Glutamatergic neuron (in vitro differentiated cells): ENCODE measurements at regions not wholly inside any gene's neighbourhood (a gene's known extent, or its start where the extent isn't known, plus 50 kb on each side); places are given as distances from the start of the nearest gene placed in this dataset.

ENCODE experiments used
- DNase-seq: peaks from one replicate; pipeline ENCODE4 v3.0.0; 2022
- H3K27ac Mint-ChIP-seq: one replicate; pipeline ENCODE4 v1.8.0; 2020; ENCODE audit warnings: mild to moderate bottlenecking, mixed read lengths, inconsistent platforms; ENCODE audit not compliant: unreplicated experiment
- H3K27me3 Mint-ChIP-seq: one replicate; pipeline ENCODE4 v1.8.0; 2020; ENCODE audit warnings: mild to moderate bottlenecking, moderate library complexity, mixed read lengths, inconsistent platforms; ENCODE audit not compliant: unreplicated experiment
- H3K36me3 Mint-ChIP-seq: one replicate; pipeline ENCODE4 v1.8.0; 2020; ENCODE audit warnings: mild to moderate bottlenecking, mixed read lengths, inconsistent platforms; ENCODE audit not compliant: unreplicated experiment
- H3K4me1 Mint-ChIP-seq: one replicate; pipeline ENCODE4 v1.8.0; 2020; ENCODE audit warnings: mild to moderate bottlenecking, low read depth, mixed read lengths, inconsistent platforms; ENCODE audit not compliant: unreplicated experiment
- H3K4me3 Mint-ChIP-seq: one replicate; pipeline ENCODE4 v1.8.0; 2020; ENCODE audit warnings: mild to moderate bottlenecking, mixed read lengths, inconsistent platforms; ENCODE audit not compliant: unreplicated experiment
- H3K9me3 Mint-ChIP-seq: one replicate; pipeline ENCODE4 v1.8.0; 2020; ENCODE audit warnings: mild to moderate bottlenecking, moderate library complexity, mixed read lengths, inconsistent platforms; ENCODE audit not compliant: unreplicated experiment
- CTCF ChIP-seq: fragments of 200-600 bp; sonication (generic); IDR thresholded peaks from one replicate; pipeline ENCODE4 v1.5.0; 2021; ENCODE audit not compliant: partially characterized antibody, unreplicated experiment

- TF ChIP-seq CTCF = no peak
- Mint-ChIP-seq H3K4me1 (peaks cover 4% of the 10 kb centered on the region), H3K27me3 (peaks cover 3% of the 10 kb centered on the region), H3K27ac (no peak overlapping the region), H3K4me3 (no peak overlapping the region), H3K36me3 (peaks cover 11% of the 10 kb centered on the region), H3K9me3 (no peaks in the 10 kb centered on the region)
- no peak for DNase-seq
These were observed 66.8 kb upstream of the EXOC2 start for GRCh38 chr6:759729-760128.

- Mint-ChIP-seq H3K27ac (no peak overlapping the region), H3K9me3 (no peaks in the 10 kb centered on the region), H3K4me1 (no peaks in the 10 kb centered on the region), H3K36me3 (peaks cover 8% of the 10 kb centered on the region), H3K27me3 (no peaks in the 10 kb centered on the region), H3K4me3 (no peak overlapping the region)
- DNase-seq = no peak
- TF ChIP-seq CTCF = no peak
These were observed 63.3 kb upstream of the EXOC2 start for GRCh38 chr6:756224-756623.

GRCh38 chr6:754202-754601 lies 61.3 kb upstream of the EXOC2 start:
- no peak for TF ChIP-seq CTCF
- H3K27me3 Mint-ChIP-seq = no peaks in the 10 kb centered on the region
- no peak for DNase-seq
- peaks cover 8% of the 10 kb centered on the region for H3K36me3 Mint-ChIP-seq
- H3K9me3 Mint-ChIP-seq = no peaks in the 10 kb centered on the region
- H3K27ac Mint-ChIP-seq = no peak overlapping the region
- no peak overlapping the region for H3K4me3 Mint-ChIP-seq
- H3K4me1 Mint-ChIP-seq = no peaks in the 10 kb centered on the region

- no peak overlapping the region for H3K4me3 Mint-ChIP-seq
- H3K9me3 Mint-ChIP-seq = no peaks in the 10 kb centered on the region
- peaks cover 8% of the 10 kb centered on the region for H3K36me3 Mint-ChIP-seq
- no peaks in the 10 kb centered on the region for H3K4me1 Mint-ChIP-seq
- H3K27me3 Mint-ChIP-seq = no peaks in the 10 kb centered on the region
- TF ChIP-seq CTCF = no peak
- no peak overlapping the region for H3K27ac Mint-ChIP-seq
- DNase-seq = no peak
These were observed 60.5 kb upstream of the EXOC2 start for GRCh38 chr6:753486-753885.

- DNase-seq = no peak
- Mint-ChIP-seq H3K27me3 (no peaks in the 10 kb centered on the region), H3K9me3 (no peaks in the 10 kb centered on the region), H3K4me1 (no peaks in the 10 kb centered on the region), H3K36me3 (peaks cover 8% of the 10 kb centered on the region), H3K27ac (no peak overlapping the region), H3K4me3 (no peak overlapping the region)
- no peak for TF ChIP-seq CTCF
These were observed 59.5 kb upstream of the EXOC2 start for GRCh38 chr6:752438-752837.
